SK-N-MC (cell line): ENCODE measurements at regions not wholly inside any gene's neighbourhood (a gene's known extent, or its start where the extent isn't known, plus 50 kb on each side); places are given as distances from the start of the nearest gene placed in this dataset.

Experiments used
- DNase-seq: peaks from one replicate; pipeline ENCODE4 v3.0.0-alpha.2; 2011; ENCODE audit warnings: low read depth, low spot score
- H3K27ac ChIP-seq: fragments of 200-600 bp; sonication (generic); 2 replicates; pipeline ENCODE4 v1.5.1; 2016; ENCODE audit warnings: mixed run types
- H3K36me3 ChIP-seq: fragments of 200-600 bp; sonication (generic); 2 replicates; pipeline ENCODE4 v1.6.1; 2017; ENCODE audit warnings: antibody characterized with exemption, low read length, mixed read lengths; ENCODE audit not compliant: insufficient read depth
- H3K4me3 ChIP-seq: fragments of 200-600 bp; sonication (generic); 2 replicates; pipeline ENCODE4 v1.5.1; 2016
- H3K9ac ChIP-seq: fragments of 200-600 bp; sonication (generic); 2 replicates; pipeline ENCODE4 v1.8.0; 2017; ENCODE audit warnings: mixed run types, mixed read lengths; ENCODE audit not compliant: insufficient read length
- H3K9me3 ChIP-seq: fragments of 200-600 bp; sonication (generic); 2 replicates; pipeline ENCODE4 v1.6.1; 2017; ENCODE audit warnings: low read depth, mild to moderate bottlenecking, antibody characterized with exemption, low read length, moderate library complexity, mixed read lengths
- EZH2 ChIP-seq: fragments of 200-600 bp; sonication (generic); IDR thresholded peaks from one replicate; pipeline ENCODE4 v1.6.1; 2017; ENCODE audit warnings: antibody characterized with exemption
- FOXP2 ChIP-seq: optimal IDR thresholded peaks from 2 replicates; pipeline ENCODE3; 2011; ENCODE audit warnings: mild to moderate bottlenecking, moderate library complexity; ENCODE audit not compliant: insufficient read depth; ENCODE audit errors: extremely low read length, control extremely low read depth
- POLR2AphosphoS5 ChIP-seq: IDR thresholded peaks from 2 replicates; pipeline ENCODE4 v1.6.1; 2012; ENCODE audit warnings: mild to moderate bottlenecking, low read depth, low read length, borderline replicate concordance

GRCh38 chr13:22427066-22427465, 753.7 kb upstream of the SGCG start:
- Histone ChIP-seq H3K9ac (no peak overlapping the region), H3K27ac (no peak overlapping the region), H3K4me3 (no peak overlapping the region), H3K36me3 (no peaks in the 10 kb centered on the region), H3K9me3 (no peaks in the 10 kb centered on the region)
- DNase-seq: no peak
- TF ChIP-seq POLR2AphosphoS5: no peak
- TF ChIP-seq EZH2: no peak
- TF ChIP-seq FOXP2: no peak

- H3K4me3 ChIP-seq: no peak overlapping the region
- no peaks in the 10 kb centered on the region for H3K36me3 ChIP-seq
- no peaks in the 10 kb centered on the region for H3K9me3 ChIP-seq
- no peak for DNase-seq
- no peak for TF ChIP-seq FOXP2
- TF ChIP-seq POLR2AphosphoS5: no peak
- no peak for TF ChIP-seq EZH2
- no peak overlapping the region for H3K27ac ChIP-seq
- H3K9ac ChIP-seq: no peak overlapping the region
These were observed 753.0 kb upstream of the SGCG start for GRCh38 chr13:22427783-22428182.

GRCh38 chr13:22428188-22428828, 752.5 kb upstream of the SGCG start:
- no peak overlapping the region for H3K9ac ChIP-seq
- no peak overlapping the region for H3K4me3 ChIP-seq
- no peak for TF ChIP-seq POLR2AphosphoS5
- TF ChIP-seq FOXP2: no peak
- no peak for TF ChIP-seq EZH2
- no peaks in the 10 kb centered on the region for H3K36me3 ChIP-seq
- H3K9me3 ChIP-seq: no peaks in the 10 kb centered on the region
- H3K27ac ChIP-seq: no peak overlapping the region
- DNase-seq: no peak

- Histone ChIP-seq H3K27ac (no peak overlapping the region), H3K4me3 (no peak overlapping the region), H3K9ac (no peak overlapping the region), H3K9me3 (no peaks in the 10 kb centered on the region), H3K36me3 (no peaks in the 10 kb centered on the region)
- no peak for DNase-seq
- TF ChIP-seq POLR2AphosphoS5 (no peak), EZH2 (no peak), FOXP2 (no peak)
These were observed 748.1 kb upstream of the SGCG start for GRCh38 chr13:22432690-22433089.

GRCh38 chr13:22447132-22447886, 733.5 kb upstream of the SGCG start:
- Histone ChIP-seq H3K36me3 (no peaks in the 10 kb centered on the region), H3K9me3 (no peaks in the 10 kb centered on the region), H3K9ac (no peak overlapping the region), H3K27ac (no peak overlapping the region), H3K4me3 (no peak overlapping the region)
- TF ChIP-seq POLR2AphosphoS5: no peak
- TF ChIP-seq EZH2: no peak
- TF ChIP-seq FOXP2: no peak
- DNase-seq: no peak

GRCh38 chr13:22449251-22449650, 731.5 kb upstream of the SGCG start:
- H3K36me3 ChIP-seq: no peaks in the 10 kb centered on the region
- TF ChIP-seq EZH2: no peak
- TF ChIP-seq FOXP2: no peak
- no peak for TF ChIP-seq POLR2AphosphoS5
- no peak for DNase-seq
- H3K4me3 ChIP-seq: no peak overlapping the region
- no peaks in the 10 kb centered on the region for H3K9me3 ChIP-seq
- H3K9ac ChIP-seq: no peak overlapping the region
- no peak overlapping the region for H3K27ac ChIP-seq

GRCh38 chr13:22451327-22451741, 729.4 kb upstream of the SGCG start:
- H3K27ac ChIP-seq: no peak overlapping the region
- no peak for DNase-seq
- no peaks in the 10 kb centered on the region for H3K9me3 ChIP-seq
- H3K36me3 ChIP-seq: no peaks in the 10 kb centered on the region
- no peak for TF ChIP-seq FOXP2
- TF ChIP-seq EZH2: no peak
- no peak for TF ChIP-seq POLR2AphosphoS5
- H3K9ac ChIP-seq: no peak overlapping the region
- H3K4me3 ChIP-seq: no peak overlapping the region

- Histone ChIP-seq H3K9ac (no peak overlapping the region), H3K27ac (no peak overlapping the region), H3K4me3 (no peak overlapping the region), H3K9me3 (no peaks in the 10 kb centered on the region), H3K36me3 (no peaks in the 10 kb centered on the region)
- DNase-seq: no peak
- no peak for TF ChIP-seq POLR2AphosphoS5
- no peak for TF ChIP-seq EZH2
- TF ChIP-seq FOXP2: no peak
These were observed 726.2 kb upstream of the SGCG start for GRCh38 chr13:22454586-22454985.
